ENCODE measurements at regions not wholly inside any gene's neighbourhood (a gene's known extent, or its start where the extent isn't known, plus 50 kb on each side); places are given as distances from the start of the nearest gene placed in this dataset.

- DNase-seq (ENCODE audit: low spot score): no peak
- Histone ChIP-seq H3K27me3 (replicated peaks; ENCODE audit: insufficient read depth) (no peaks in the 10 kb centered on the region), H3K4me1 (ENCODE audit: control insufficient read depth in 1 of 2, low read depth in 2 of 2) (no peaks in the 10 kb centered on the region), H3K9me3 (no peaks in the 10 kb centered on the region), H3K27ac (no peak overlapping the region), H3K36me3 (no peaks in the 10 kb centered on the region), H3K4me3 (no peak overlapping the region)
- TF ChIP-seq CTCF (IDR thresholded peaks at IDR 0.05): no peak
- ATAC-seq (ENCODE audit: insufficient number of reproducible peaks, low FRiP score, low read depth): no peak
Observed at GRCh38 chr16:52022177-52022576, 524.8 kb downstream of the TOX3 start.

DNA sequence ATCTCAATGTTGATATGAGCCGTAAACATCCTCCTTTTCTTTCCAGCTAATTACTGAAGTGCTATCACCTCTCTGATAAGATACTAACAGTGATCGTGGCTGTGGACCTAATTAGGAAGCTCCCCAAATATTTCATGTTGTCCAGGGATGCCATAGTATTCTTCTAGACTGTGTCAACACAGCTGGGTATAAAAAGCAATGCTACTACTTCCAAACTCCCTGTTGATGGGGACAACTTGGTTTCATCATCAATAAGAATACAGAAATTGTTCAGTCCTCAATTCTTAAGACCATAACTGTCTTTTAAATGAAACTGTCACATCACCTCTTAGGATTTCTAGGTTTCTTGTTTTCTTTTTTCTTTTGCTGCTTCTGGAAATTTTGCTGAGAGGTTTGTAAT is 530.6 kb downstream of the TOX3 start:
- no peak overlapping the region for H3K27ac ChIP-seq
- no peaks in the 10 kb centered on the region for H3K36me3 ChIP-seq
- DNase-seq (ENCODE audit: low spot score) (no peak), ATAC-seq (ENCODE audit: insufficient number of reproducible peaks, low FRiP score, low read depth) (no peak)
- no peaks in the 10 kb centered on the region for H3K4me1 ChIP-seq (ENCODE audit: control insufficient read depth in 1 of 2, low read depth in 2 of 2)
- H3K4me3 ChIP-seq: no peak overlapping the region
- no peaks in the 10 kb centered on the region for H3K27me3 ChIP-seq (replicated peaks; ENCODE audit: insufficient read depth)
- no peak for TF ChIP-seq CTCF (IDR thresholded peaks at IDR 0.05)
- H3K9me3 ChIP-seq: no peaks in the 10 kb centered on the region

DNA sequence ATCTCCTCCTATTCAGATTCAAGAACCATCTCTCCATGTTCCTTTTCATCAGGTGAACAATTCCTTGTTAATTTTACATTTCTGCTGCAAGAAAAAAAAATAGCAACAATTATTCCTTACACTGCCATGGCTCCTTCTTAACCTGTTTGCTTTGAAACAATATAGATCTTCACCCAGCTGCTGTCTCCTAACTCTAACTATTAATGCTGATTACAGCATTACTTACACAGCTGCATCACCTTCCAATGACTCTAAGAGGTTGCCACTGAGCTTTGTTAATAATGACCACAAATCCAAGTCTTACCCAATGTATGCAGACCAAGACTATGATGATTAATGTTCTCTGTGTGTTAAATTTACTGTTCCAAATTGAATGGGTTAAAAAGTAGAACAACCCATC is 541.4 kb downstream of the TOX3 start:
- Histone ChIP-seq H3K27ac (no peak overlapping the region), H3K36me3 (no peaks in the 10 kb centered on the region), H3K9me3 (no peaks in the 10 kb centered on the region), H3K4me3 (no peak overlapping the region), H3K27me3 (replicated peaks; ENCODE audit: insufficient read depth) (no peaks in the 10 kb centered on the region), H3K4me1 (ENCODE audit: control insufficient read depth in 1 of 2, low read depth in 2 of 2) (no peaks in the 10 kb centered on the region)
- no peak for TF ChIP-seq CTCF (IDR thresholded peaks at IDR 0.05)
- DNase-seq (ENCODE audit: low spot score) (no peak), ATAC-seq (ENCODE audit: insufficient number of reproducible peaks, low FRiP score, low read depth) (no peak)

DNA sequence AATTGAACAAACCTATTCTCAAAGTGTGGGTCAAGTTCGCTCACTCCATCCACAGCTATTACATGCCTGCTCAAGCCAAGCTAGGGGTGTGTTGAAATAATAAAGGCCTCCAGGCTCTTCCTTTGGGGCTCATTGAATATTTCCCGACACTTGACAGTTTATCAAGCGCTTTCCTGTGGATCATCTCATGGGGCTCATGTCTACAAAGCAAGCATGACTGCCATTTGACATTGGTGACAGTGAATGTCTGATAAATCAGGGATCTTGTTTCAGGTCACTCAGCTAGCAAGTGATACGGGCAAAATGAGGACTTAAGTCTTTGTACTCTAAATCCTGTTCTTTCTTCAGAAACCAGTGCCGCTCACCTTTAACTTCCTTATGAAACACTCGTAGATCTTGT is 542.6 kb downstream of the TOX3 start:
- no peak for DNase-seq (ENCODE audit: low spot score)
- no peak overlapping the region for H3K27ac ChIP-seq
- no peaks in the 10 kb centered on the region for H3K27me3 ChIP-seq (replicated peaks; ENCODE audit: insufficient read depth)
- no peaks in the 10 kb centered on the region for H3K4me1 ChIP-seq (ENCODE audit: control insufficient read depth in 1 of 2, low read depth in 2 of 2)
- no peak overlapping the region for H3K4me3 ChIP-seq
- no peak for TF ChIP-seq CTCF (IDR thresholded peaks at IDR 0.05)
- no peaks in the 10 kb centered on the region for H3K9me3 ChIP-seq
- ATAC-seq (ENCODE audit: insufficient number of reproducible peaks, low FRiP score, low read depth): no peak
- no peaks in the 10 kb centered on the region for H3K36me3 ChIP-seq

GRCh38 chr16:52002026-52002425 is 544.9 kb downstream of the TOX3 start:
- no peaks in the 10 kb centered on the region for H3K27me3 ChIP-seq (replicated peaks; ENCODE audit: insufficient read depth)
- no peak overlapping the region for H3K27ac ChIP-seq
- H3K4me1 ChIP-seq (ENCODE audit: control insufficient read depth in 1 of 2, low read depth in 2 of 2): no peaks in the 10 kb centered on the region
- no peak overlapping the region for H3K4me3 ChIP-seq
- no peak for TF ChIP-seq CTCF (IDR thresholded peaks at IDR 0.05)
- no peaks in the 10 kb centered on the region for H3K36me3 ChIP-seq
- DNase-seq (ENCODE audit: low spot score) (no peak), ATAC-seq (ENCODE audit: insufficient number of reproducible peaks, low FRiP score, low read depth) (no peak)
- H3K9me3 ChIP-seq: no peaks in the 10 kb centered on the region

Data from thoracic aorta (tissue), 2 donors.